GM12878 (cell line): ENCODE measurements at regions not wholly inside any gene's neighbourhood (a gene's known extent, or its start where the extent isn't known, plus 50 kb on each side); places are given as distances from the start of the nearest gene placed in this dataset.

Source experiments
- CHD4 ChIP-seq: fragments of 200-600 bp; sonication (generic); IDR thresholded peaks from 2 replicates; pipeline ENCODE4 v1.6.1; 2016; ENCODE audit warnings: mild to moderate bottlenecking
- EP300 ChIP-seq, 2 experiments: fragments of 150-350 bp in 1 of 2; IDR thresholded peaks; 2 replicates each; pipeline ENCODE4 v1.6.1; 2011 to 2012; ENCODE audit warnings: low read depth in 2 of 2, low read length in 2 of 2, borderline replicate concordance in 1 of 2, improper control_type of control experiment in 1 of 2, inconsistent platforms in 1 of 2; ENCODE audit not compliant: control insufficient read depth in 1 of 2
- HDAC2 ChIP-seq: fragments of 200-600 bp; sonication (generic); IDR thresholded peaks from 2 replicates; pipeline ENCODE4 v1.6.1; 2017
- MAX ChIP-seq: IDR thresholded peaks from 2 replicates; pipeline ENCODE4 v1.6.1; 2012; ENCODE audit warnings: low read depth, low read length, improper control_type of control experiment
- NRF1 ChIP-seq: conservative IDR thresholded peaks from 2 replicates; pipeline ENCODE4 v1.6.1; 2011; ENCODE audit warnings: mild to moderate bottlenecking, low read depth, low read length, improper control_type of control experiment
- POLR2A ChIP-seq: IDR thresholded peaks from 2 replicates; pipeline ENCODE4 v1.6.1; 2011; ENCODE audit warnings: low read depth, mild to moderate bottlenecking, low read length
- POLR2AphosphoS5 ChIP-seq: IDR thresholded peaks from 2 replicates; pipeline ENCODE4 v1.6.1; 2011; ENCODE audit warnings: mild to moderate bottlenecking, low read length, inconsistent platforms
- RAD51 ChIP-seq: fragments of 450-650 bp; IDR thresholded peaks from 2 replicates; pipeline ENCODE4 v1.6.1; 2016; ENCODE audit warnings: moderate library complexity, mild to moderate bottlenecking, inconsistent platforms
- ZBTB40 ChIP-seq: fragments of 450-650 bp; IDR thresholded peaks from 2 replicates; pipeline ENCODE4 v1.6.1; 2016; ENCODE audit warnings: mild to moderate bottlenecking, moderate library complexity, borderline replicate concordance
- ZNF274 ChIP-seq: IDR thresholded peaks from one replicate; pipeline ENCODE4 v1.8.0; 2011; ENCODE audit not compliant: insufficient read length, insufficient read depth
- TF ChIP-seq, protein P1 (sequence below), 3 experiments: IDR thresholded peaks in 2 of 3; conservative IDR thresholded peaks in 1 of 3; 2 replicates each; pipeline ENCODE4 v1.5.1; 2011; ENCODE audit warnings: low read depth in 3 of 3, low read length in 3 of 3, mild to moderate bottlenecking in 3 of 3, control low read depth in 2 of 3, moderate library complexity in 2 of 3, inconsistent platforms in 1 of 3, mixed read lengths in 1 of 3; ENCODE audit not compliant: control insufficient read depth in 2 of 3, insufficient read depth in 1 of 3; ENCODE audit errors: extremely low read depth in 1 of 3
- TF ChIP-seq, protein P2 (sequence below): fragments of 450-650 bp; IDR thresholded peaks from 2 replicates; pipeline ENCODE4 v1.6.1; 2018; ENCODE audit warnings: mild to moderate bottlenecking, low read depth, moderate library complexity; ENCODE audit not compliant: partially characterized antibody

DNA sequence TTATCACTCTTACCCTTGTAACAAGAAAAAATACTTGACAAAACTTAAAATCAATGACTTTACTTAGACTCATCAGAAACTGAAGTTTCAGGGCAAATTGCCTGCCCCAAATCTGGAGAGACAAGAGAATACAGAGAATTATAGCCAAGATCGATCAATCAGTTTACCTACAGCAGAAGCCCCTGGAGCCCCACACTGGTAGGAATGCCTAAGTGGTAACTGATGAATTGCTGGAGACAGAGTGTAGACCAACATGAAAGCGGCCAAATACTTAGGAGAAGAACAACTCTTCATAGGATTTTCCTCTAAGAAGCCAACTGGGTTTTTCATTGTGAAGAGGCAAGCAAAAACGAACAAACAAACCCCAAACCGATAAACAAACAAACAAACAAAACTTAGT is 1430.0 kb downstream of the EFNB2 start:
- TF ChIP-seq POLR2A, result no peak
- no peak for TF ChIP-seq NRF1
- no peak for TF ChIP-seq EP300 (IDR thresholded peaks at IDR 0.05; ENCODE audit: borderline replicate concordance in 1 of 2, control insufficient read depth in 1 of 2, low read depth in 2 of 2, low read length in 2 of 2)
- TF ChIP-seq, protein P1, sequence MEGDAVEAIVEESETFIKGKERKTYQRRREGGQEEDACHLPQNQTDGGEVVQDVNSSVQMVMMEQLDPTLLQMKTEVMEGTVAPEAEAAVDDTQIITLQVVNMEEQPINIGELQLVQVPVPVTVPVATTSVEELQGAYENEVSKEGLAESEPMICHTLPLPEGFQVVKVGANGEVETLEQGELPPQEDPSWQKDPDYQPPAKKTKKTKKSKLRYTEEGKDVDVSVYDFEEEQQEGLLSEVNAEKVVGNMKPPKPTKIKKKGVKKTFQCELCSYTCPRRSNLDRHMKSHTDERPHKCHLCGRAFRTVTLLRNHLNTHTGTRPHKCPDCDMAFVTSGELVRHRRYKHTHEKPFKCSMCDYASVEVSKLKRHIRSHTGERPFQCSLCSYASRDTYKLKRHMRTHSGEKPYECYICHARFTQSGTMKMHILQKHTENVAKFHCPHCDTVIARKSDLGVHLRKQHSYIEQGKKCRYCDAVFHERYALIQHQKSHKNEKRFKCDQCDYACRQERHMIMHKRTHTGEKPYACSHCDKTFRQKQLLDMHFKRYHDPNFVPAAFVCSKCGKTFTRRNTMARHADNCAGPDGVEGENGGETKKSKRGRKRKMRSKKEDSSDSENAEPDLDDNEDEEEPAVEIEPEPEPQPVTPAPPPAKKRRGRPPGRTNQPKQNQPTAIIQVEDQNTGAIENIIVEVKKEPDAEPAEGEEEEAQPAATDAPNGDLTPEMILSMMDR (IDR thresholded peaks at IDR 0.05 in 2 of 3, conservative IDR thresholded peaks at IDR 0.05 in 1 of 3; ENCODE audit: control insufficient read depth in 2 of 3, extremely low read depth in 1 of 3, insufficient read depth in 1 of 3, low read depth in 3 of 3, low read length in 3 of 3), result no peak
- TF ChIP-seq, protein P2, sequence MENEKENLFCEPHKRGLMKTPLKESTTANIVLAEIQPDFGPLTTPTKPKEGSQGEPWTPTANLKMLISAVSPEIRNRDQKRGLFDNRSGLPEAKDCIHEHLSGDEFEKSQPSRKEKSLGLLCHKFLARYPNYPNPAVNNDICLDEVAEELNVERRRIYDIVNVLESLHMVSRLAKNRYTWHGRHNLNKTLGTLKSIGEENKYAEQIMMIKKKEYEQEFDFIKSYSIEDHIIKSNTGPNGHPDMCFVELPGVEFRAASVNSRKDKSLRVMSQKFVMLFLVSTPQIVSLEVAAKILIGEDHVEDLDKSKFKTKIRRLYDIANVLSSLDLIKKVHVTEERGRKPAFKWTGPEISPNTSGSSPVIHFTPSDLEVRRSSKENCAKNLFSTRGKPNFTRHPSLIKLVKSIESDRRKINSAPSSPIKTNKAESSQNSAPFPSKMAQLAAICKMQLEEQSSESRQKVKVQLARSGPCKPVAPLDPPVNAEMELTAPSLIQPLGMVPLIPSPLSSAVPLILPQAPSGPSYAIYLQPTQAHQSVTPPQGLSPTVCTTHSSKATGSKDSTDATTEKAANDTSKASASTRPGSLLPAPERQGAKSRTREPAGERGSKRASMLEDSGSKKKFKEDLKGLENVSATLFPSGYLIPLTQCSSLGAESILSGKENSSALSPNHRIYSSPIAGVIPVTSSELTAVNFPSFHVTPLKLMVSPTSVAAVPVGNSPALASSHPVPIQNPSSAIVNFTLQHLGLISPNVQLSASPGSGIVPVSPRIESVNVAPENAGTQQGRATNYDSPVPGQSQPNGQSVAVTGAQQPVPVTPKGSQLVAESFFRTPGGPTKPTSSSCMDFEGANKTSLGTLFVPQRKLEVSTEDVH, result no peak
- no peak for TF ChIP-seq POLR2AphosphoS5
- TF ChIP-seq ZNF274, result no peak
- no peak for TF ChIP-seq HDAC2
- no peak for TF ChIP-seq CHD4
- TF ChIP-seq ZBTB40, result no peak
- no peak for TF ChIP-seq RAD51
- TF ChIP-seq MAX, result no peak
